GM21576 (cell line): ENCODE measurements at regions not wholly inside any gene's neighbourhood (a gene's known extent, or its start where the extent isn't known, plus 50 kb on each side); places are given as distances from the start of the nearest gene placed in this dataset.
"Not testable (repeated sequence)": the region's sequence is repeated elsewhere in the genome, so short reads cannot be mapped to it uniquely, and the experiment has no call there.

Experiments
- ATAC-seq: cut with Tn5 transposase; IDR thresholded peaks from one replicate; pipeline ENCODE4 v1.9.1; 2021; ENCODE audit warnings: mild to moderate bottlenecking, moderate library complexity; ENCODE audit not compliant: unreplicated experiment

- no peak for ATAC-seq
These were observed 548.9 kb downstream of the HINT1 start for GRCh38 chr5:130616161-130616560.

GRCh38 chr5:130605234-130605633 is 559.8 kb downstream of the HINT1 start:
- no peak for ATAC-seq

- not testable (repeated sequence) for ATAC-seq
These were observed 568.4 kb downstream of the HINT1 start for GRCh38 chr5:130596647-130597046.

- no peak for ATAC-seq
These were observed 584.8 kb downstream of the HINT1 start for GRCh38 chr5:130580264-130580663.

GRCh38 chr5:130578354-130578753 is 586.7 kb downstream of the HINT1 start:
- no peak for ATAC-seq

GRCh38 chr5:130571076-130571475 is 594.0 kb downstream of the HINT1 start:
- ATAC-seq, result no peak

GRCh38 chr5:130568791-130569190 is 596.3 kb downstream of the HINT1 start:
- ATAC-seq, result no peak

GRCh38 chr5:130555429-130555828 is 609.6 kb downstream of the HINT1 start:
- ATAC-seq, result no peak

- no peak for ATAC-seq
These were observed 614.5 kb downstream of the HINT1 start for GRCh38 chr5:130550562-130550928.

- ATAC-seq, result no peak
These were observed 615.0 kb downstream of the HINT1 start for GRCh38 chr5:130549884-130550561.

- ATAC-seq, result no peak
These were observed 618.8 kb downstream of the HINT1 start for GRCh38 chr5:130546211-130546610.

- no peak for ATAC-seq
These were observed 619.8 kb downstream of the HINT1 start for GRCh38 chr5:130545291-130545690.

GRCh38 chr5:130541617-130542221 is 623.3 kb downstream of the HINT1 start:
- no peak for ATAC-seq

GRCh38 chr5:130536691-130537090 is 628.4 kb downstream of the HINT1 start:
- no peak for ATAC-seq

- no peak for ATAC-seq
These were observed 628.5 kb downstream of the CHSY3 start for GRCh38 chr5:130532786-130533185.

GRCh38 chr5:130529511-130530485 is 625.5 kb downstream of the CHSY3 start:
- no peak for ATAC-seq

GRCh38 chr5:130529111-130529510 is 624.8 kb downstream of the CHSY3 start:
- ATAC-seq, result no peak

- no peak for ATAC-seq
These were observed 624.2 kb downstream of the CHSY3 start for GRCh38 chr5:130528474-130528873.

GRCh38 chr5:130526708-130527107 is 622.4 kb downstream of the CHSY3 start:
- ATAC-seq, result no peak

GRCh38 chr5:130520211-130520610 is 615.9 kb downstream of the CHSY3 start:
- no peak for ATAC-seq

- no peak for ATAC-seq
These were observed 610.9 kb downstream of the CHSY3 start for GRCh38 chr5:130514984-130515690.
